ENCODE measurements at regions not wholly inside any gene's neighbourhood (a gene's known extent, or its start where the extent isn't known, plus 50 kb on each side); places are given as distances from the start of the nearest gene placed in this dataset.

DNA sequence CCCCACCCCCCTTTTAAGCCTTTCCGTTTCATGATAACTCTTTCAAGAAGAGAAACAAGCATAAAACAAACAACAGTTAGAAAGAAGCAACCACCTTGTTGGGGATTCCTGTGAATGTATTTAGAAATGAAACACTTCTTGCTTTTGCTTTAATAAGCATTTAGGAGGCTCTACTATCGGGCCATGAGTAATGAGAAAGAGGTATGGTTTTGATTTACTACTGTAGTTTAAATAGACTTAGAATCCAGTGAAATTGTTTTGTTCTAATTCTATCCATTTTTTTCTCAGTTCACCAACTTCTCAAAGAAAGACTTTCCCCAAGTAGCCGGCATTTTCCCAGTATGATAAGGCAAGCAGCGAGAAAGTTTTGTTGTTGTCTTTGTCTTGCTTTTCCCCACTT is 168.7 kb upstream of the HABP2 start:
- POLR2A ChIA-PET: no interaction called here
- H3K9me2 ChIP-seq: no peaks in the 10 kb centered on the region
- H3K4me1 ChIP-seq (ENCODE audit: control insufficient read depth in 1 of 2, insufficient read depth in 2 of 2, low read depth in 1 of 2, low read length in 1 of 2): peaks cover 0 to 7% of the 10 kb centered on the region in 2 experiments
- H3K9me3 ChIP-seq: no peaks in the 10 kb centered on the region
- DNase-seq: no peak
- no peaks in the 10 kb centered on the region for H4K20me1 ChIP-seq (ENCODE audit: insufficient read depth)
- H3K9ac ChIP-seq: no peak overlapping the region
- no peak overlapping the region for H3K27ac ChIP-seq (ENCODE audit: low read depth in 2 of 2, low read length in 1 of 2)
- H3K27me3 ChIP-seq (ENCODE audit: insufficient read depth): no peaks in the 10 kb centered on the region
- peak overlapping the region; percentile 3; the same call in 1 of the 2 replicates for H3K4me2 ChIP-seq
- H2AFZ ChIP-seq (ENCODE audit: low read depth): 0 out of 2 replicates have a peak overlapping the region, but pooled peaks have one; percentile 38
- no peak overlapping the region for H3K4me3 ChIP-seq (ENCODE audit: low read depth in 2 of 2, low read length in 1 of 2)
- no peaks in the 10 kb centered on the region for H3K79me2 ChIP-seq (ENCODE audit: insufficient read depth)
- H3K36me3 ChIP-seq (replicated peaks in 1 of 2; ENCODE audit: control insufficient read depth in 1 of 2, insufficient read depth in 2 of 2, low read length in 1 of 2): no peaks in the 10 kb centered on the region
- 74% methylated on average over 4 of the region's 4 CpGs for WGBS (ENCODE audit: low lambda C conversion rate)
- TF ChIP-seq CHD2 (IDR thresholded peaks at IDR 0.05; ENCODE audit: low read length, partially characterized antibody): no peak
- no peak for TF ChIP-seq JUND (IDR thresholded peaks at IDR 0.05)
- no peak for TF ChIP-seq RXRA (IDR thresholded peaks at IDR 0.05; ENCODE audit: borderline replicate concordance, low read depth)
- TF ChIP-seq MEF2A (IDR thresholded peaks at IDR 0.05; ENCODE audit: borderline replicate concordance, low read depth): no peak
- TF ChIP-seq, protein P1, sequence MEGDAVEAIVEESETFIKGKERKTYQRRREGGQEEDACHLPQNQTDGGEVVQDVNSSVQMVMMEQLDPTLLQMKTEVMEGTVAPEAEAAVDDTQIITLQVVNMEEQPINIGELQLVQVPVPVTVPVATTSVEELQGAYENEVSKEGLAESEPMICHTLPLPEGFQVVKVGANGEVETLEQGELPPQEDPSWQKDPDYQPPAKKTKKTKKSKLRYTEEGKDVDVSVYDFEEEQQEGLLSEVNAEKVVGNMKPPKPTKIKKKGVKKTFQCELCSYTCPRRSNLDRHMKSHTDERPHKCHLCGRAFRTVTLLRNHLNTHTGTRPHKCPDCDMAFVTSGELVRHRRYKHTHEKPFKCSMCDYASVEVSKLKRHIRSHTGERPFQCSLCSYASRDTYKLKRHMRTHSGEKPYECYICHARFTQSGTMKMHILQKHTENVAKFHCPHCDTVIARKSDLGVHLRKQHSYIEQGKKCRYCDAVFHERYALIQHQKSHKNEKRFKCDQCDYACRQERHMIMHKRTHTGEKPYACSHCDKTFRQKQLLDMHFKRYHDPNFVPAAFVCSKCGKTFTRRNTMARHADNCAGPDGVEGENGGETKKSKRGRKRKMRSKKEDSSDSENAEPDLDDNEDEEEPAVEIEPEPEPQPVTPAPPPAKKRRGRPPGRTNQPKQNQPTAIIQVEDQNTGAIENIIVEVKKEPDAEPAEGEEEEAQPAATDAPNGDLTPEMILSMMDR (IDR thresholded peaks at IDR 0.05): no peak
- TF ChIP-seq TAF1 (IDR thresholded peaks at IDR 0.05; ENCODE audit: borderline replicate concordance, low read depth, low read length): no peak
- no peak for TF ChIP-seq ELF1 (IDR thresholded peaks at IDR 0.05)
- no peak for TF ChIP-seq NFIC (IDR thresholded peaks at IDR 0.05; ENCODE audit: borderline replicate concordance)
- TF ChIP-seq FOSL2 (IDR thresholded peaks at IDR 0.05; ENCODE audit: borderline replicate concordance, low read depth): no peak
- TF ChIP-seq, protein P2, sequence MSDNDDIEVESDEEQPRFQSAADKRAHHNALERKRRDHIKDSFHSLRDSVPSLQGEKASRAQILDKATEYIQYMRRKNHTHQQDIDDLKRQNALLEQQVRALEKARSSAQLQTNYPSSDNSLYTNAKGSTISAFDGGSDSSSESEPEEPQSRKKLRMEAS (IDR thresholded peaks at IDR 0.05; ENCODE audit: low read depth): no peak
- CTCF ChIA-PET: interaction anchor here (0.7 to 4.9 kb wide), 32 partner anchors 8 to 912 kb away, joined by 3 to 45 read pairs (median 8); no protein-coding TSS in a partner anchor
- no peaks in the 10 kb centered on the region for H3F3A ChIP-seq (replicated peaks; ENCODE audit: insufficient read depth)

DNA sequence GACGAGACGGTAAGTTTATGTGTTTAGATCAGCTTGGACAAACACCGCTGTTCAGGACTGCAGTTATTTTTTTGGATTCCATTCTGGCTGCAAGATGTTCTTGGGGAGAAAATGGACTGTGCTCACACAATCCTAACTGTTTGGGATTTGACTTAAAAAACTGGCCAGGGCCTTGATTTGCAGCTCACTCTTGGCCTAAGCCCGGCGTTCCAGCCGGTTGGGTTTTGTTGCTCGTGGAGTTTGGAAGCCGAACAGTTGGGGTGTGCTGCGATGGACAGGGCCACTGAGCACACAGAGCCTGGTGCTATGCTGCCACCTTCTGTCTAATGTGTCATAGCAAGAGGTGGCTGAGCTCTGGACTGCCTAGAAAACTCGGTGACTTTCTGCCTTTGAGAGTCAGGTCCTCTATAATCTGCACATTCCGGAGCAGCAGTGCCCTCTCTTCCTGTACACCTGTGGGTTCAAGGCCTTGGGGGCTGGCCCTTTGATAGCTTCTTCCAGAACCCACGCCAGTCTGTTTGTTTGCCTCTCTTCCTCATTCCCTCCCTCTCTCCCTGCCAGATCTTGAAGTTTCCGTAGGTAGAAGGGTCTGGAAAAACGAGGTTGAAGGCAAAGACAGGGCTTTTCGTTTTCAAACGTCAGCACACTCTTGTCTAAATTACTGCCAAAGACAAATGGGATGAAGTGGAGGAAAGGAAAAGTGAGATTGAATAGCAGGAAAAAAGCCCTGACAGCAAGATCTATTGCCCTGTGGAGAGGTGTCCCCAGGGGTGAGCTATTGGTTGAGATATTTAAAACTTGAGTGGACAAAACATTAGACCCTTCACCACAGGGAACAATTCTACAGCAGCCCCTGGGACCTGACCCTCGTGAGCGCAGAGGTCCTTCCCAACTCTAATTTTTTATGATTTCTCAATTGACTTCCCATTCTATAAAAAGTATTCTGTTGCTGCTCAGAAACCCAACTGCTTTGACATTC is 167.5 kb upstream of the HABP2 start:
- Histone ChIP-seq H3F3A (replicated peaks; ENCODE audit: insufficient read depth) (no peaks in the 10 kb centered on the region), H2AFZ (ENCODE audit: low read depth) (peak overlapping the region; percentile 58), H3K9me2 (no peaks in the 10 kb centered on the region), H3K79me2 (ENCODE audit: insufficient read depth) (no peaks in the 10 kb centered on the region), H3K27me3 (ENCODE audit: insufficient read depth) (no peaks in the 10 kb centered on the region), H3K9ac (no peak overlapping the region), H3K27ac (ENCODE audit: low read depth in 2 of 2, low read length in 1 of 2) (no peak overlapping the region), H3K4me1 (ENCODE audit: control insufficient read depth in 1 of 2, insufficient read depth in 2 of 2, low read depth in 1 of 2, low read length in 1 of 2) (peaks cover 0 to 7% of the 10 kb centered on the region in 2 experiments), H4K20me1 (ENCODE audit: insufficient read depth) (no peaks in the 10 kb centered on the region), H3K4me2 (peak overlapping the region; percentile 47), H3K9me3 (no peaks in the 10 kb centered on the region), H3K4me3 (ENCODE audit: low read depth in 2 of 2, low read length in 1 of 2) (peak overlapping the region in 1 of 2 experiments; percentile 20; a peak in 1 of 4 replicates), H3K36me3 (replicated peaks in 1 of 2; ENCODE audit: control insufficient read depth in 1 of 2, insufficient read depth in 2 of 2, low read length in 1 of 2) (no peaks in the 10 kb centered on the region)
- WGBS (ENCODE audit: low lambda C conversion rate): 37% methylated on average over 17 of the region's 18 CpGs
- ChIA-PET CTCF (interaction anchor here (0.6 to 4.9 kb wide), 94 partner anchors 9 to 928 kb away, joined by 3 to 45 read pairs (median 4); no protein-coding TSS in a partner anchor), POLR2A (no interaction called here)
- peak; percentile 74 for DNase-seq
- TF ChIP-seq SMC3 (IDR thresholded peaks at IDR 0.05; ENCODE audit: low read depth, low read length) (peak; percentile 98), NRF1 (IDR thresholded peaks at IDR 0.05; ENCODE audit: low read depth, low read length) (no peak), RAD21 (IDR thresholded peaks at IDR 0.05; ENCODE audit: low read length) (peak; percentile 99), FOXM1 (IDR thresholded peaks at IDR 0.05; ENCODE audit: low read depth) (no peak), EZH2phosphoT487 (IDR thresholded peaks at IDR 0.05; ENCODE audit: borderline replicate concordance, low read depth) (no peak)
- TF ChIP-seq, protein P1 (IDR thresholded peaks at IDR 0.05): peak; percentile 87
- TF ChIP-seq, protein P3, sequence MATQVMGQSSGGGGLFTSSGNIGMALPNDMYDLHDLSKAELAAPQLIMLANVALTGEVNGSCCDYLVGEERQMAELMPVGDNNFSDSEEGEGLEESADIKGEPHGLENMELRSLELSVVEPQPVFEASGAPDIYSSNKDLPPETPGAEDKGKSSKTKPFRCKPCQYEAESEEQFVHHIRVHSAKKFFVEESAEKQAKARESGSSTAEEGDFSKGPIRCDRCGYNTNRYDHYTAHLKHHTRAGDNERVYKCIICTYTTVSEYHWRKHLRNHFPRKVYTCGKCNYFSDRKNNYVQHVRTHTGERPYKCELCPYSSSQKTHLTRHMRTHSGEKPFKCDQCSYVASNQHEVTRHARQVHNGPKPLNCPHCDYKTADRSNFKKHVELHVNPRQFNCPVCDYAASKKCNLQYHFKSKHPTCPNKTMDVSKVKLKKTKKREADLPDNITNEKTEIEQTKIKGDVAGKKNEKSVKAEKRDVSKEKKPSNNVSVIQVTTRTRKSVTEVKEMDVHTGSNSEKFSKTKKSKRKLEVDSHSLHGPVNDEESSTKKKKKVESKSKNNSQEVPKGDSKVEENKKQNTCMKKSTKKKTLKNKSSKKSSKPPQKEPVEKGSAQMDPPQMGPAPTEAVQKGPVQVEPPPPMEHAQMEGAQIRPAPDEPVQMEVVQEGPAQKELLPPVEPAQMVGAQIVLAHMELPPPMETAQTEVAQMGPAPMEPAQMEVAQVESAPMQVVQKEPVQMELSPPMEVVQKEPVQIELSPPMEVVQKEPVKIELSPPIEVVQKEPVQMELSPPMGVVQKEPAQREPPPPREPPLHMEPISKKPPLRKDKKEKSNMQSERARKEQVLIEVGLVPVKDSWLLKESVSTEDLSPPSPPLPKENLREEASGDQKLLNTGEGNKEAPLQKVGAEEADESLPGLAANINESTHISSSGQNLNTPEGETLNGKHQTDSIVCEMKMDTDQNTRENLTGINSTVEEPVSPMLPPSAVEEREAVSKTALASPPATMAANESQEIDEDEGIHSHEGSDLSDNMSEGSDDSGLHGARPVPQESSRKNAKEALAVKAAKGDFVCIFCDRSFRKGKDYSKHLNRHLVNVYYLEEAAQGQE (IDR thresholded peaks at IDR 0.05; ENCODE audit: low read depth, low read length): peak; percentile 80; the same call in 1 of the 2 replicates
- TF ChIP-seq, protein P4, sequence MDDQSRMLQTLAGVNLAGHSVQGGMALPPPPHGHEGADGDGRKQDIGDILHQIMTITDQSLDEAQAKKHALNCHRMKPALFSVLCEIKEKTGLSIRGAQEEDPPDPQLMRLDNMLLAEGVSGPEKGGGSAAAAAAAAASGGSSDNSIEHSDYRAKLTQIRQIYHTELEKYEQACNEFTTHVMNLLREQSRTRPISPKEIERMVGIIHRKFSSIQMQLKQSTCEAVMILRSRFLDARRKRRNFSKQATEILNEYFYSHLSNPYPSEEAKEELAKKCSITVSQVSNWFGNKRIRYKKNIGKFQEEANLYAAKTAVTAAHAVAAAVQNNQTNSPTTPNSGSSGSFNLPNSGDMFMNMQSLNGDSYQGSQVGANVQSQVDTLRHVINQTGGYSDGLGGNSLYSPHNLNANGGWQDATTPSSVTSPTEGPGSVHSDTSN (IDR thresholded peaks at IDR 0.05): no peak
